HG02678 (cell line): ENCODE measurements at regions not wholly inside any gene's neighbourhood (a gene's known extent, or its start where the extent isn't known, plus 50 kb on each side); places are given as distances from the start of the nearest gene placed in this dataset.

ENCODE experiments used
- ATAC-seq: cut with Tn5 transposase; IDR thresholded peaks from one replicate; pipeline ENCODE4 v1.9.1; 2021; ENCODE audit warnings: mild to moderate bottlenecking, moderate library complexity; ENCODE audit not compliant: unreplicated experiment

- no peak for ATAC-seq
Observed at GRCh38 chr12:114902665-114903064, 218.7 kb upstream of the TBX3 start.

- no peak for ATAC-seq
Observed at GRCh38 chr12:114901316-114901715, 217.3 kb upstream of the TBX3 start.

GRCh38 chr12:114898159-114898558, 214.2 kb upstream of the TBX3 start:
- no peak for ATAC-seq

- ATAC-seq = no peak
Observed at GRCh38 chr12:114895827-114896226, 211.9 kb upstream of the TBX3 start.

- ATAC-seq = no peak
Observed at GRCh38 chr12:114895081-114895480, 211.1 kb upstream of the TBX3 start.

GRCh38 chr12:114894076-114894475, 210.1 kb upstream of the TBX3 start:
- ATAC-seq = no peak

GRCh38 chr12:114888928-114889584, 205.1 kb upstream of the TBX3 start:
- ATAC-seq = no peak

GRCh38 chr12:114888448-114888847, 204.5 kb upstream of the TBX3 start:
- ATAC-seq = no peak

- no peak for ATAC-seq
Observed at GRCh38 chr12:114885501-114885900, 201.5 kb upstream of the TBX3 start.

GRCh38 chr12:114884575-114884974, 200.6 kb upstream of the TBX3 start:
- no peak for ATAC-seq

GRCh38 chr12:114882083-114882482, 198.1 kb upstream of the TBX3 start:
- no peak for ATAC-seq

- no peak for ATAC-seq
Observed at GRCh38 chr12:114879354-114879753, 195.4 kb upstream of the TBX3 start.

GRCh38 chr12:114878781-114879180, 194.8 kb upstream of the TBX3 start:
- ATAC-seq = no peak

- ATAC-seq = no peak
Observed at GRCh38 chr12:114876968-114877680, 193.1 kb upstream of the TBX3 start.

- ATAC-seq = no peak
Observed at GRCh38 chr12:114875313-114875712, 191.3 kb upstream of the TBX3 start.

GRCh38 chr12:114873656-114874055, 189.7 kb upstream of the TBX3 start:
- no peak for ATAC-seq

- ATAC-seq = no peak
Observed at GRCh38 chr12:114868995-114869834, 185.2 kb upstream of the TBX3 start.

GRCh38 chr12:114866331-114866730, 182.4 kb upstream of the TBX3 start:
- ATAC-seq = no peak

GRCh38 chr12:114864837-114865551, 181.0 kb upstream of the TBX3 start:
- no peak for ATAC-seq

- ATAC-seq = no peak
Observed at GRCh38 chr12:114863911-114864310, 179.9 kb upstream of the TBX3 start.

GRCh38 chr12:114860969-114861368, 177.0 kb upstream of the TBX3 start:
- no peak for ATAC-seq
